SKM-1 (cell line): ENCODE measurements at regions not wholly inside any gene's neighbourhood (a gene's known extent, or its start where the extent isn't known, plus 50 kb on each side); places are given as distances from the start of the nearest gene placed in this dataset.
"Not testable (repeated sequence)": the region's sequence is repeated elsewhere in the genome, so short reads cannot be mapped to it uniquely, and the experiment has no call there.

Experiments
- DNase-seq: peaks from one replicate; lab custom pipeline; 2025; ENCODE audit not compliant: unreplicated experiment; lab: John Stamatoyannopoulos, UW

- DNase-seq, result not testable (repeated sequence)
Observed at GRCh38 chr2:158866082-158866481, 71.0 kb downstream of the DAPL1 start.

DNA sequence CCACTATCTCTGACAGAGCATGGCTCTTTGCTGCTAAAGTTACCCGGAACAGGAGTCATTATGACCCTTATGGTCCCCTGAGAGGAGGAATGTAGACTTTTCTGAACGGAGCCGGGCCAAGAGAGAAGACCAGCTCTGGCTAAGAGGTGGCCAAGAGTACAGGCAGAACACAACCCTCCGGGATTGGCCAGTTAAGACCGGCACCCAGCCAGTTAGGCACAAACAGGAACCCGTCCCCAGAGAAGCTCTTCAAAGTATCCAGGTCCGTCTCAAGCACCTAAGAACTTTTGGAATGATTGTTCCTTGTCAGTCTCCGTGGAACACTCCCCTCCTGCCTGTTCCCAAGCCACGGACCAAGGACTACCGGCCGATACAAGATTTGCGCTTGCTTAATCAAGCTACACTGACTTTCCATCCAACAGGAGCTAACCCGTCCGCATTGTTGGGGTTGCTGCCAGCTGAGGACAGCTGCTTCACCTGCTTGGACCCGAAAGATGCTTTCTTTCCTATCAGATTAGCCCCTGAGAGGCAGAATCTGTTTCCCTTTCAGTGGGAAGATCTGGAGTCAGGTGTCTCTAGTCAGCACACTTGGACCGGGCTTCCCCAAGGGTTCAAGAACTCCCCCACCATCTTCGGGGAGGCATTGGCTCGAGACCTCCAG, 72.5 kb downstream of the DAPL1 start:
- DNase-seq, result not testable (repeated sequence)

- not testable (repeated sequence) for DNase-seq
Observed at GRCh38 chr2:158868386-158868785, 73.3 kb downstream of the DAPL1 start.

- not testable (repeated sequence) for DNase-seq
Observed at GRCh38 chr2:158869122-158869521, 74.0 kb downstream of the DAPL1 start.

- not testable (repeated sequence) for DNase-seq
Observed at GRCh38 chr2:158869609-158870008, 74.5 kb downstream of the DAPL1 start.

GRCh38 chr2:158878003-158878402, 82.9 kb downstream of the DAPL1 start:
- DNase-seq, result no peak

- no peak for DNase-seq
Observed at GRCh38 chr2:158879229-158879903, 84.2 kb downstream of the DAPL1 start.

GRCh38 chr2:158882297-158882696, 86.1 kb upstream of the TANC1 start:
- DNase-seq, result no peak

DNA sequence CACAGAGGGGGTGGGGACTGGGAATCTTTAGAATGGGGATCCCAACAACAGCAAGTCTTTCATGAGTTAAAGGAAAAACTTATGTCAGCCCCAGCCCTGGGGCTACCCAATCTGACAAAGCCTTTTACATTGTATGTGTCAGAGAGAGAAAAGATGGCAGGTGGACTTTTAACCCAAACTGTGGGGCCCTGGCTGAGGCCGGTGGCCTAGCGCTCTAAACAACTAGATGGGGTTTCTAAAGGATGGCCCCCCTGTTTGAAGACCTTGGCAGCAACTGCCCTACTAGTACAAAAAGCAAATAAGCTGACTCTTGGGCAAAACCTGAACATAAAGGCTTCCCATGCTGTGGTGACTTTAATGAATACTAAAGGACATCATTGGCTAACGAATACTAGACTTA, 83.9 kb upstream of the TANC1 start:
- DNase-seq, result not testable (repeated sequence)

DNA sequence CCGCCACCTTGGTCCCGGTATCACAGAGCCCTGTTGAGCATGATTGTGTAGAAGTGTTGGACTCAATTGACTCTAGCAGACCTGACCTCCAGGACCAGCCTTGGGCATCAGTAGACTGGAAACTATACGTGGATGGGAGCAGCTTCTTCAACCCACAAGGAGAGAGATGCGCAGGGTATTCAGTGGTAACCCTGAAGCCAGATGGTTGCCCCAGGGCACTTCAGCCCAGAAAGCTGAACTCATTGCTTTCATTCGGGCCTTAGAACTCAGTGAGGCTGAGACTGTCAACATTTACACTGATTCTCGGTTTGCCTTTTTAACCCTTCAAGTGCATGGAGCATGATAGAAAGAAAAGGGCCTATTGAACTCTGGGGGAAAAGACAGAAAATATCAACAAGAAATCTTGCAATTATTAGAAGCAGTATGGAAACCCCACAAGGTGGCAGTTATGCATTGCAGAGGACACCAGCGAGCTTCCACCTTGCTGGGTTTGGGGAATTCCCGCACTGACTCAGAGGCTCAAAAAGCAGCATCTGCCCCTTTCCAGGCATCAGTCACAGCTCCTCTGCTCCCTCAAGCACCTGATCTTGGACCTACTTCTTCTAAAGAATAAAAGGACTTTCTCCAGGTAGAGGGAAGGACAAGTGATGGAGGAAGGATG, 83.3 kb upstream of the TANC1 start:
- not testable (repeated sequence) for DNase-seq

DNA sequence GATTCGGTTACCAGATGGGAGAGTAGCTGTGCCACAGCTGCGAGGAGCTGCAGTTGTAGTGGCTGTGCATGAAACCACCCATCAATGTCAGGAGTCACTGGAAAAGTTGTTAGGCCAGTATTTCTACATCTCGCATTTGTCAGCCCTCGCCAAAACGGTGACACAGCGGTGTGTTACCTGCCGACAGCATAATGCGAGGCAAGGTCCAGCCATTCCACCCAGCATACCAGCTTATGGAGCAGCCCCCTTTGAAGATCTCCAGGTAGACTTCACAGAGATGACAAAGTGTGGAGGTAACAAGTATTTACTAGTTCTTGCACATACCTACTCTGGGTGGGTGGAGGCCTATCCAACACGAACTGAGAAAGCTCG, 82.8 kb upstream of the TANC1 start:
- not testable (repeated sequence) for DNase-seq

DNA sequence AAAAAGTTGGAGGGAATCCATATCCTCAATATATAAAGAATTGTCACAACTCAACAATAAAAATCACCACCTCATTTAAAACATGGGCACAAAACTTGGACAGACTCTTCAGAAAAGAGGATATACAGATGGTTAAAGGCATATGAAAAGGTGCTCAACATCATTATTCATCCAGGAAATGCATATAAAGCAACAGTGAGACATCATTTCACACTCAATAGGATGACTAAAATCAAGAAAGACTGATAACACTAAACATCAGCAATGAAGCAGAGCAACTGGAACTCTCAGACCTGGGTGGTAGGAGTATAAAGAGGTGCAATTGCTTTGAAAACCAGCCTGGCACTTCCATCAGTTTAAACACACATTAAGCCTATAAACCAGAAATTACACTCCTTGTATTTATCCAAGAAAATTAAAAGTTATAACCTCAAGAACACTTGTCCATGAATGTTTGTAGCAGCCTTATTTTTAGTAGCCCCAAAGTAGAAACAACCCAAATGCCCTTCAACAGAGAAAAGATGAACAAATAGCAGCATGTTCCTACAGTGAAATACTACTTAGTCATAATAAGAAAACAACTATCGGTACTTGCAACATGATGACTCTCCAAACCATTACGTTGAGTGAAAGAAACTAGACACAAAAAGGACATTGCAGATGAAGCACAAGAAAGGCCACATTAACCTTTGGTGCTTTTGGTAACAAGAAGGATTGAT, 79.1 kb upstream of the TANC1 start:
- no peak for DNase-seq

DNA sequence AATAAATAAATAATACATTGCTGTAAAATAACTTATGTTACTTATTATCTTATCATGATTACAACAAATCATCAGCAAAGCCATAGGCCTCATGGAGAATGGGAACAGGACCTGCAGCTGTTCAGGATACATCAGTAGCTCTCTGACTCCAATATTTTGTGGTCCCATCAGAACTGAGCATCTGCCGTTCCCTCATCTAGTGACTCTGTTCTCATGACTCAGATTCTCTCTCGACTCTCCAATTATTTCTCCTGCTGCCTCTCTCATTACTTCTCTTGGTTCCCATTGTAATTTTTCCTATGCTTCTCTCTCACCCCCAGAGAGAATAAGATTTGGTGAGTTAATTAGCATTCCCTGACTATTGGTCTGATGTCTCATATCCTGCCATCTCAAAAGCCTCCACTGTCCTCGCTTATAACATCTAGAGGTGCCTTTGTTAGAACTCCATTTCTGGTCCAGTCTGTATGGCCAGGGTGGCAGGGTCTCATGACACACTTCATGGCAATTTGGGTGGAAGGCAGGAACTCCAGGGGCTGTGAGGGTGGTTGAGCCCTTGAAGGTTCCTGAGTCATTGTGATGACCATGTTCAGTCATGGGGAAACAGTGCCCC, 78.0 kb upstream of the TANC1 start:
- no peak for DNase-seq

GRCh38 chr2:158893026-158893425, 75.4 kb upstream of the TANC1 start:
- no peak for DNase-seq

GRCh38 chr2:158893474-158893873, 75.0 kb upstream of the TANC1 start:
- DNase-seq, result no peak

- DNase-seq, result no peak
Observed at GRCh38 chr2:158894078-158894477, 74.4 kb upstream of the TANC1 start.

- DNase-seq, result no peak
Observed at GRCh38 chr2:158894572-158894971, 73.9 kb upstream of the TANC1 start.

GRCh38 chr2:158900345-158900744, 68.1 kb upstream of the TANC1 start:
- no peak for DNase-seq

- DNase-seq, result no peak
Observed at GRCh38 chr2:158902005-158902398, 66.4 kb upstream of the TANC1 start.

GRCh38 chr2:158903711-158904405, 64.6 kb upstream of the TANC1 start:
- no peak for DNase-seq
